ENCODE measurements at regions not wholly inside any gene's neighbourhood (a gene's known extent, or its start where the extent isn't known, plus 50 kb on each side); places are given as distances from the start of the nearest gene placed in this dataset.

- no peak for TF ChIP-seq POU5F1 (IDR thresholded peaks at IDR 0.05; ENCODE audit: low read depth, low read length)
- TF ChIP-seq SP1 (IDR thresholded peaks at IDR 0.05; ENCODE audit: low read depth, low read length), result no peak
- TF ChIP-seq TAF1 (IDR thresholded peaks at IDR 0.05; ENCODE audit: low read depth, low read length), result no peak
- no peak for TF ChIP-seq JUN (IDR thresholded peaks at IDR 0.05; ENCODE audit: low read depth, low read length)
- TF ChIP-seq CHD7 (IDR thresholded peaks at IDR 0.05; ENCODE audit: insufficient replicate concordance, low read length), result no peak
- TF ChIP-seq GTF2F1 (IDR thresholded peaks at IDR 0.05; ENCODE audit: borderline replicate concordance, low read depth, low read length), result no peak
- no peak for TF ChIP-seq HDAC6 (IDR thresholded peaks at IDR 0.05; ENCODE audit: low read depth, low read length)
- no peak for TF ChIP-seq ASH2L (IDR thresholded peaks at IDR 0.05; ENCODE audit: low read length)
Observed at GRCh38 chr14:51534610-51535011, 117.1 kb upstream of the FRMD6 start (continued).

Data from H1 (cell line).